ENCODE measurements at regions not wholly inside any gene's neighbourhood (a gene's known extent, or its start where the extent isn't known, plus 50 kb on each side); places are given as distances from the start of the nearest gene placed in this dataset.

DNA sequence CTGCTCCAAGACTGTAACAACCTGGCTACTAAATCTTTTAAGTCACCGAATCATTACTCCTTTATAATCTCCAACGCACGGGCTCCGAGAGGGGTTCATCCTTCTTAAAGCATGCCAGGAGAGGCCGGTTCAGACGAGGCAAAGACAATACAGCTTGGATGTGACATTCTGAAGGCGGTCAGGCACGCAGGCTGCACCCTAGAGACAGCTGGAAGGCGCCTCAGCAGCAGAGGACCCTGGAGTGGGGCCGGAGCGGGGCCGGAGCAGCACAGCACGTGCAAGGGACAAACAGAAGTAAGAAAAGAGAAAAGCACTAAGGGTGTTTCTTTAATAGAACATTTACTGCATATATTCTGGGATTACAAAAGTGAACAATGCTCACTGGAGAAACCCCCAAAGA lies 97.8 kb upstream of the PPP2R2D start:
- no peak overlapping the region for H3K4me3 ChIP-seq
- no peak overlapping the region for H2AFZ ChIP-seq
- no peaks in the 10 kb centered on the region for H3K9me2 ChIP-seq (replicated peaks; ENCODE audit: insufficient read depth)
- H3K79me2 ChIP-seq, result no peaks in the 10 kb centered on the region
- no peak overlapping the region for H3K4me2 ChIP-seq
- no peak for DNase-seq (ENCODE audit: low spot score)
- 70% methylated on average over 13 of the region's 13 CpGs for WGBS (ENCODE audit: low lambda C conversion rate, missing lambda C conversion rate)
- H4K20me1 ChIP-seq (ENCODE audit: insufficient read depth, poor library complexity, severe bottlenecking), result no peaks in the 10 kb centered on the region
- no peaks in the 10 kb centered on the region for H3K36me3 ChIP-seq (replicated peaks; ENCODE audit: insufficient read depth, low read depth)
- H3K27ac ChIP-seq, result no peak overlapping the region
- H3K4me1 ChIP-seq (ENCODE audit: insufficient read depth), result peaks cover 6% of the 10 kb centered on the region
- TF ChIP-seq, protein P1, sequence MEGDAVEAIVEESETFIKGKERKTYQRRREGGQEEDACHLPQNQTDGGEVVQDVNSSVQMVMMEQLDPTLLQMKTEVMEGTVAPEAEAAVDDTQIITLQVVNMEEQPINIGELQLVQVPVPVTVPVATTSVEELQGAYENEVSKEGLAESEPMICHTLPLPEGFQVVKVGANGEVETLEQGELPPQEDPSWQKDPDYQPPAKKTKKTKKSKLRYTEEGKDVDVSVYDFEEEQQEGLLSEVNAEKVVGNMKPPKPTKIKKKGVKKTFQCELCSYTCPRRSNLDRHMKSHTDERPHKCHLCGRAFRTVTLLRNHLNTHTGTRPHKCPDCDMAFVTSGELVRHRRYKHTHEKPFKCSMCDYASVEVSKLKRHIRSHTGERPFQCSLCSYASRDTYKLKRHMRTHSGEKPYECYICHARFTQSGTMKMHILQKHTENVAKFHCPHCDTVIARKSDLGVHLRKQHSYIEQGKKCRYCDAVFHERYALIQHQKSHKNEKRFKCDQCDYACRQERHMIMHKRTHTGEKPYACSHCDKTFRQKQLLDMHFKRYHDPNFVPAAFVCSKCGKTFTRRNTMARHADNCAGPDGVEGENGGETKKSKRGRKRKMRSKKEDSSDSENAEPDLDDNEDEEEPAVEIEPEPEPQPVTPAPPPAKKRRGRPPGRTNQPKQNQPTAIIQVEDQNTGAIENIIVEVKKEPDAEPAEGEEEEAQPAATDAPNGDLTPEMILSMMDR (IDR thresholded peaks at IDR 0.05; ENCODE audit: poor library complexity), result no peak
- TF ChIP-seq EZH2phosphoT487 (IDR thresholded peaks at IDR 0.05; ENCODE audit: low read depth, severe bottlenecking, unreplicated experiment), result no peak
- no peak for TF ChIP-seq EZH2 (IDR thresholded peaks at IDR 0.05; ENCODE audit: borderline replicate concordance)
- no peaks in the 10 kb centered on the region for H3K27me3 ChIP-seq
- H3K9me3 ChIP-seq (ENCODE audit: low read depth), result peaks cover 5% of the 10 kb centered on the region

DNA sequence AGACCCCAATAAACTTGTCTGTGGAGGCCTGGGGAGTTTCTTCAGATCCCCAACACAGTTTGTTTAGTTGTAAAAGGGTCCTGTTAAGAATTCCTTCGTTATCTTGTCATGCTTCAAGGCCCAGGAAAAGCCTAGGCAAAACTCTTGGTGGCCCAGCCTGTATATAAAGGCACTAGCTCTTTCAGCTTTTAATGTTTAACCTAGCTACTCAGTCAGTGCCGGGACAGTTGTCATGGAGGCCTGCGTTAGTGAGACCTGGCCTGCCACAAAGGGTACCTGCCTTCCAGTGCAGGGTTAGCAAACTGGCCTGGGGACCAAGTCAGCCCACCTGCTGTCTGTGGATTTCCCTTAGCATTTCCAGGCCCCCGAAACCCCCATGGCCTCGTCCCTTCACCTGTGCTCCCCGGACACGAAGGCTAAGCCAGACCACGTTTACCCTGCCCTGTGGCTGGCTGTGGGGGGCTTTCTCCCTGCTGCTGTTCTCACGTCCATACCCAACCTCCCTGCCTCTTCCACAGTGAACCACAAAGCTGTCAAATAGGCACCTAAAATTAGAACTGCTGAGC lies 96.9 kb upstream of the PPP2R2D start:
- no peaks in the 10 kb centered on the region for H3K9me2 ChIP-seq (replicated peaks; ENCODE audit: insufficient read depth)
- WGBS (ENCODE audit: low lambda C conversion rate, missing lambda C conversion rate), result 59% methylated on average over 9 of the region's 9 CpGs
- H3K9me3 ChIP-seq (ENCODE audit: low read depth), result no peaks in the 10 kb centered on the region
- no peak overlapping the region for H3K4me2 ChIP-seq
- peak; percentile 37 for DNase-seq (ENCODE audit: low spot score)
- H3K27me3 ChIP-seq, result no peaks in the 10 kb centered on the region
- TF ChIP-seq, protein P1 (IDR thresholded peaks at IDR 0.05; ENCODE audit: poor library complexity), result no peak
- TF ChIP-seq EZH2 (IDR thresholded peaks at IDR 0.05; ENCODE audit: borderline replicate concordance) (no peak), EZH2phosphoT487 (IDR thresholded peaks at IDR 0.05; ENCODE audit: low read depth, severe bottlenecking, unreplicated experiment) (no peak)
- H3K79me2 ChIP-seq, result no peaks in the 10 kb centered on the region
- H3K4me3 ChIP-seq, result no peak overlapping the region
- H2AFZ ChIP-seq, result no peak overlapping the region
- H3K27ac ChIP-seq, result peak overlapping the region; percentile 26
- no peaks in the 10 kb centered on the region for H3K36me3 ChIP-seq (replicated peaks; ENCODE audit: insufficient read depth, low read depth)
- peaks cover 6% of the 10 kb centered on the region for H3K4me1 ChIP-seq (ENCODE audit: insufficient read depth)
- H4K20me1 ChIP-seq (ENCODE audit: insufficient read depth, poor library complexity, severe bottlenecking), result no peaks in the 10 kb centered on the region

DNA sequence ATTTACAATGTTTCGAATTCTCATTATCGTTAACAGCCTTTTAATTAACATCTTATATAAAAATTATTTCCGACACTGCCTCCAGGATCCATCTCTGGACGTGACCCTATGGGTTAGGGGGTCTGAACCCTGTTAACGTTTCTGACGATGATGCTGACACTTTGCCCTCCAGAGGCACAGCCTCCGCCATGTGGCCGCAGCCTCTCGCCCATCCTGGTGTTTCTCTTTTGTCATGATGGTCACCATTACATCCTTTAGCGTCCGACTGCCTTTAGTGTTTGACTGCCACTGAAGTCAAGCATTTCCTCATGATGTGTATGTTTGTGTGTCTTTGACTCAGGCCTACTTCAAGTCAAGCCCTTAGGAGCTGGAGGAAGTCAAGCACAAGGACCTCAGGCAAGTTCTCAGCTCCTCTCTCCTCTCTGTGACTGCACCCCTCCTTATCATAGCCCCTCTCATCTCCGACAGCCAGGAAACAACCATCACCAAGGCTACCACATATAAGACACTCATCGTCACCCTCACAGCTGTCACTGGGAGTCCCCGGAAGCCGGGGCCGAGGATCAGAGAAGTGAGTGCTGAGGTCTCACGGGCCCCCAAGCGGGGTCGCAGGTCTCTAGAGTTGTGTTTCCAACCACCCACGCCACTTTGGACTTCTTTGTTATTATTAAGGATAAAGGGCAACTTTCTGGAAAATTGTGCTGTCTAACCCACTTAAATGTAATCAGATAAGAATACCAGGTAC lies 96.1 kb upstream of the PPP2R2D start:
- TF ChIP-seq EZH2 (IDR thresholded peaks at IDR 0.05; ENCODE audit: borderline replicate concordance) (no peak), EZH2phosphoT487 (IDR thresholded peaks at IDR 0.05; ENCODE audit: low read depth, severe bottlenecking, unreplicated experiment) (no peak)
- TF ChIP-seq, protein P1 (IDR thresholded peaks at IDR 0.05; ENCODE audit: poor library complexity), result no peak
- 83% methylated on average over 20 of the region's 20 CpGs for WGBS (ENCODE audit: low lambda C conversion rate, missing lambda C conversion rate)
- no peak for DNase-seq (ENCODE audit: low spot score)
- no peak overlapping the region for H3K4me2 ChIP-seq
- H3K27me3 ChIP-seq, result no peaks in the 10 kb centered on the region
- H4K20me1 ChIP-seq (ENCODE audit: insufficient read depth, poor library complexity, severe bottlenecking), result no peaks in the 10 kb centered on the region
- H3K4me1 ChIP-seq (ENCODE audit: insufficient read depth), result peaks cover 6% of the 10 kb centered on the region
- H3K27ac ChIP-seq, result no peak overlapping the region
- H3K9me3 ChIP-seq (ENCODE audit: low read depth), result no peaks in the 10 kb centered on the region
- no peak overlapping the region for H2AFZ ChIP-seq
- H3K9me2 ChIP-seq (replicated peaks; ENCODE audit: insufficient read depth), result no peaks in the 10 kb centered on the region
- H3K79me2 ChIP-seq, result no peaks in the 10 kb centered on the region
- no peaks in the 10 kb centered on the region for H3K36me3 ChIP-seq (replicated peaks; ENCODE audit: insufficient read depth, low read depth)
- no peak overlapping the region for H3K4me3 ChIP-seq
